ENCODE measurements at regions not wholly inside any gene's neighbourhood (a gene's known extent, or its start where the extent isn't known, plus 50 kb on each side); places are given as distances from the start of the nearest gene placed in this dataset.
"Not testable (repeated sequence)": the region's sequence is repeated elsewhere in the genome, so short reads cannot be mapped to it uniquely, and the experiment has no call there.

DNA sequence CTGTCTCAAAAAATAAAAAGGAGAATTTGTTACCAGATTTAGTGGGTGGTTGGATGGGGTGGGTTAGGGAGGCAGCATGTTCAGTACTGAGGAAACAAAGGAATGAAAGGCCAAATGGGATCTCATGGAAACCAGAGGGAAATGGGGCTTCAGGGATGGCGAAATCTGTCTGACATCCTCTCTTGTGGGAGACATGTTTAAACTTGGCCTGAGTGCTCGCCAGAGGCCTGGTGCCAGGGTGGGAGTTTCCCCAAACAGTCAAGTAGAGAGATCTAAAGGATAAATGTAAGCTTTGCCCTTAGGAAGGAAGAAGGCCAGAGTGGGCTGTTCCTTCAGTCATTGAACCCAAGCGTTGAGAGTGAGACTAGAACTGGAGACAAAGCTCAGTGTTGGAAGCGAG lies 61.9 kb upstream of the AKIRIN2 start:
- DNase-seq (ENCODE audit: low spot score): no peak

DNA sequence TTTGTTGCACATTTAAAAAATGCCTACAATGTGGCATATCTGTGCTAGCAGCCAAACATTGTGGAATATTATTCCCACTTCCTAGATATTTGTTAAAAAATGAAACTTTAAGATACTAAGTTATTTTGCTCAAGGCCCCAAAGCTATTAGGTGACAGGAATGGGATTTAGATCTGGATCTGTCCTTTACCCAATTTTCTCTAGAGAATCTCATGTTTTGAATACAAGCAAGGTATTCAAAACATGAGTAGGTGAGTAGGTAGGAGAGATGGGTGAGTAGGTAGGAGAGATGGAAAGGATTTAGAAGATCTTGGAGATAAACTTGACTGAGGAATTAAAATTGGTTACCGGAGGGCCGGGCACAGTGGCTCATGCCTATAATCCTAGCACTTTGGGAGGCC lies 61.2 kb upstream of the AKIRIN2 start:
- DNase-seq (ENCODE audit: low spot score): no peak

DNA sequence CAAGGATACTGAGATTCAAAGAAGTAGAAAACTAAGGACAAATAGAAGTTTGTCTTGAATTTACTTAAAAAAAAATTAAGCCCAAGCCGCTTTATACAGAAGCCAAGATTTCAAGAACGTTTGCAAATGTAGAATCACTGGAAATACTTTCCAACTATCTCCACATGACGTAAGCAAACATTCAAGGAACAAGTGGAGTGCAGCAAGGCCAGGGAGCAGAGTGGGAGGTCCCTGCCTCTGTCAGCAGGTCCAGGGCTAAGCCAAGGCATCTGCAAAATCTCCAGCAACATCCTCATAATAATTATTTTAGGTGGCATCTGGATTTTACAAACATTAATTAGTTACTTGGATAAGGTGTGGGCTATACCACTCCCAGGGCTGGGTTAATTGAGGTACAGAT lies 60.1 kb upstream of the AKIRIN2 start:
- DNase-seq (ENCODE audit: low spot score): no peak

DNA sequence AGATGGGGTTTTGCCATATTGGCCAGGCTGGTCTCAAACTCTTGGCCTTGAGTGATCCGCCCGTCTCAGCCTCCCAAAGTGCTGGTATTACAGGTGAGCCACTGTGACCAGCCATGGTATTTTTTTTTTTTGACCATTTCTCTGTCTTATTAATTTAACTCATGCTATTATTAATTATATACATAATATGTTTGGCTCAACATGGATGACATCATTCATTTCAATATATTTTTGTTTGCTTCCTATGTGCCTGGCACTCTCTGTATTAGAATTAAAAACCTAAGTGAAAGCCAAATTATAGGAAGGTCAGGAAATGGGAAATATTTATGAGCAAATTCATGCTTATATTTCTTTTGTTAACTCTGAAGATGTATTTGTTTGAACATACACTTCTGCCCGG lies 55.8 kb upstream of the AKIRIN2 start:
- DNase-seq (ENCODE audit: low spot score): no peak

DNA sequence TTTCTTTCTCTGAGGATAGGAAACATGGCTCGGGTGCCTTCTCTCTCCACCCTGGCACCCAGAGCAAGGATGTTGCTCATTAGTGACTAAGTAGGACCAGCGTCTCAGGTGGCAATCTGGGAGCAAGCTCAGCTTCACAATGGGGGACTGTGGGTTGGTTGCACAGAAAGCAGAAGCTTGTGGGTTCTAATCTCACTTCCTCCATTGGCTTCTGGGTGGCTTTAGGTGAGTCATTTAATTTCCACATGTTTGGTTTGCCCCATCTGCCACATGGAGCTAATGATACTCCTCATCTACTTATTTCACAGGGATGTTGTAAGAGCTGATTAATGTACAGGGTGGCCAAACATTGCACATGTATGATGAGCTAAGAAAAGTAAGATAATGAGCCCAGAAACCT lies 54.8 kb upstream of the AKIRIN2 start:
- peak; percentile 69 for DNase-seq (ENCODE audit: low spot score)

DNA sequence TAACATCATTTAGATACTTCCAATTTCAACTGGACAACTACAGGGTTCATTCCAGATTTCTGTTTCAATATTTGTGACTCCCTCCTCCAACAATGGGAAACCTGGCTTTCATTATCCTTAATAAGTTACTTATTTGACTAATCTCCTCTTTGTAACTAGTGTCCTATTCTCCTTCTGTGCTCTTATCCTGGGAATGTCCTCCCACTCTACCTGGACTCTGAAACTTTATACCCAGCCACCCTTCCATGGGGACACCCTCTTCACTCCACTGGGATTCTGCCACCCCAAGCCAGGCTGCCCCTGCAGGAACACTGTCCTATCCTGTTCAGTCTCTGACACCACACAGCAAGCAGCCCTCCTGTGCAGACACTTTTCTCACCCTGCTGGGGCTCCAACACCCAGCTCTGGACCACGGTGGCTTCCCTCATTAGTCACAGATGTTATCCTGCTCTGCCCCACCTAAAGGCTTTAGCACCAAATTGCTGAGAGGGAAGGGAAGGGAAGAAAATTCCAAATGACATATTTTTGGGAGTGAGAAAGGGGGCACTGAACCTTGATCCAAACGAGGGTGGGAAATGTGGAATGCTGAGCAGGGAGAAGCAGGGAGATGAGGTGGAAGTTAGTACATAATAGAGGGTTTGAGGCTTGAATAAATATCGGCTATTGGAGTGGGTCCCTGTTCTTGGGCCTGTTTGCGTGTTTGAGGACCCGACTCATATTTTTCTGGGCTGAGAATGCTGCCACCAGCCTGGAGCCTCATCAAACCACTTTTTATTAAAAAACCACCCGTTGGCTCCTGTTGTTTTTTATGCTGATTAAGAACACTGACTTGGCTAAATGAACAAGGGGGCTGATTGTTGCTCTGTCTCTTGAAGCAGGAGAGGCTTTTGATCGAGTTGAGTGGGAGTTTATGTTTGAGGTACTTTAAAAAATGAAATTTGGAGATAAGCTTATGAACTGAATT lies 54.0 kb upstream of the AKIRIN2 start:
- DNase-seq (ENCODE audit: low spot score): no peak

DNA sequence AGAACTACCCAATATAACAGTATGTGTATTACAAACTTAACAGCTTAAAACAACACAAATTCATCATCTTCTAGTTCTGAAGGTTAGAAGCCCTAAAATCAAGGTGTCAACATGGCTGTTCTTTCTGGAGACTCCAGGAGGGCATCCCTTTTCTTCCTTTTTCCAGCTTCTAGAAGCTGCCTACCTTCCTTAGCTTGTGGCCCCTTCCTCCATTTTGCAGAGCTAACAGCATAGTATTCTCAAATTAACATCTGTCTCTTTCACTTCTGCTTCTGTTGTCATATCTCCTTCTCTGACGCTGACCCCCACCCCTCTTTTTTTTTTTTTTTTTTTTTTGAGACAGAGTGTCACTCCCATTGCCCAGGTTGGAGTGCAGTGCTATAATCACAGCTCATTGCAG lies 52.8 kb upstream of the AKIRIN2 start:
- no peak for DNase-seq (ENCODE audit: low spot score)

DNA sequence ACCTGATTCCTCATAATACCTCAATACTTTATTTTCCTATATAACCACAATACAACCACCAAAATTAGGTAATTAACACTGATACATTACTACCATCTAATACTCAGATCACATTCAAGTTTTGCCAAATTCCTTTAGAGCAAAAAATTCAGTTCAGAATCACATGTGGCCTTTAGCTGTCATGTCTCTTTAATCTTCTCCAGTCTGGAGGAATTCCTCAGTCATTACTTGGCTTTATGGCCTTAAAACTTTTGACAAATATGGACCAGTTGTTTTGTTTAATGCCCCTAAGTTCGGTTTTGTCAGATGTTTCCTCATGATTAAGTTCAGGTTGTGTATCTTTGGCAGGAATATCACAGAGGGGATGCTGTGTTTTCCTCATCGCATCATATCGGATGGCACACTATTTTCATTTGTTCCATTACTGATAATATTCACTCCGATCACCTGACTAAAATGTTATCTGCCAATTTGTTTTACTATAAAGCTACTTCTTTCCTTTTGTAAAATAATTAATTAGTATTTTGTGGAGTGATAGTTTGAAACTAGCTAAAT lies 51.2 kb upstream of the AKIRIN2 start:
- DNase-seq (ENCODE audit: low spot score): no peak

DNA sequence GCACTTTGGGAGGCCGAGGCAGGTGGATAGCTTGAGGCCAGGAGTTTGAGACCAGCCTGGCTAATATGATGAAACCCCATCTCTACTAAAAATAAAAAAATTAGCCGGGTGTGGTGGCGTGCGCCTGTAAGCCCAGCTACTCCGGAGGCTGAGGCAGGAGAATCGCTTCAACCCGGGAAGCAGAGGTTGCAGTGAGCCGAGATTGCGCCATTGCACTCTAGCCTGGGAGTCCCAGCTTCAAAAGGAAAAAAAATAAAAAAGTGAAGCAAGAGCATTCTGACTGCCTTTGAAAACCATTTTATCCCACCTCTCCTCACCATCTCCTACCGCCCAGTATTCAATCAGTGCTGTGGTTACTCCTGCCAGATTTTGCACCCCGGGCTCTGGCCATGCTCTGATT lies 50.5 kb upstream of the AKIRIN2 start:
- DNase-seq (ENCODE audit: low spot score): not testable (repeated sequence)

All from AG08395 (cell line).